Neural cell (in vitro differentiated cells): ENCODE measurements at regions not wholly inside any gene's neighbourhood (a gene's known extent, or its start where the extent isn't known, plus 50 kb on each side); places are given as distances from the start of the nearest gene placed in this dataset.

Source experiments
- H2AFZ ChIP-seq: fragments of 200-600, 300-800 bp; sonication (generic), shearing (Covaris generic); 2 replicates; pipeline ENCODE4 v1.6.0; 2014; ENCODE audit warnings: low read depth, mild to moderate bottlenecking, antibody characterized with exemption, low read length, moderate library complexity
- H3F3A ChIP-seq: fragments of 200-600 bp; shearing (Covaris generic); 2 replicates; pipeline ENCODE4 v1.6.1; 2016; ENCODE audit warnings: mild to moderate bottlenecking, moderate library complexity, mixed read lengths, antibody characterized with exemption, low read length; ENCODE audit not compliant: insufficient read depth, poor library complexity, severe bottlenecking
- H3K27ac ChIP-seq: fragments of 200-600, 300-800 bp; sonication (generic), shearing (Covaris generic); 2 replicates; pipeline ENCODE4 v1.5.1; 2014; ENCODE audit warnings: mild to moderate bottlenecking, low read length, moderate library complexity
- H3K27me3 ChIP-seq: fragments of 300-800, 200-600 bp; sonication (generic), shearing (Covaris generic); 2 replicates; pipeline ENCODE4 v1.6.0; 2014; ENCODE audit warnings: mild to moderate bottlenecking, low read depth, low read length, moderate library complexity; ENCODE audit not compliant: insufficient read depth
- H3K36me3 ChIP-seq: fragments of 300-800, 200-600 bp; sonication (generic), shearing (Covaris generic); 2 replicates; pipeline ENCODE4 v1.5.1; 2014; ENCODE audit warnings: mild to moderate bottlenecking, antibody characterized with exemption, low read length, moderate library complexity; ENCODE audit not compliant: insufficient read depth
- H3K4me2 ChIP-seq: fragments of 300-800, 200-600 bp; sonication (generic), shearing (Covaris generic); 2 replicates; pipeline ENCODE4 v1.6.0; 2014; ENCODE audit warnings: mild to moderate bottlenecking, low read length
- H3K4me3 ChIP-seq: fragments of 300-800, 200-600 bp; sonication (generic), shearing (Covaris generic); 2 replicates; pipeline ENCODE4 v1.5.1; 2014; ENCODE audit warnings: mild to moderate bottlenecking, low read length, moderate library complexity
- H3K79me2 ChIP-seq: fragments of 200-600 bp; shearing (Covaris generic); replicated peaks from 2 replicates; pipeline ENCODE4 v1.6.0; 2014; ENCODE audit warnings: mild to moderate bottlenecking, low read length, moderate library complexity; ENCODE audit not compliant: insufficient read depth
- H3K9ac ChIP-seq: fragments of 300-800, 200-600 bp; sonication (generic), shearing (Covaris generic); 2 replicates; pipeline ENCODE4 v1.6.1; 2016; ENCODE audit warnings: mild to moderate bottlenecking, low read length, mixed read lengths
- H3K9me2 ChIP-seq: fragments of 200-600 bp; shearing (Covaris generic); 2 replicates; pipeline ENCODE4 v1.6.1; 2016; ENCODE audit warnings: mild to moderate bottlenecking, low read length, mixed read lengths; ENCODE audit not compliant: insufficient read depth
- H3K9me3 ChIP-seq: fragments of 200-600, 300-800 bp; sonication (generic), shearing (Covaris generic); 2 replicates; pipeline ENCODE4 v1.6.1; 2016; ENCODE audit warnings: mild to moderate bottlenecking, mixed run types, low read length, moderate library complexity, mixed read lengths
- H4K20me1 ChIP-seq: fragments of 200-600 bp; shearing (Covaris generic); 2 replicates; pipeline ENCODE4 v1.6.1; 2016; ENCODE audit warnings: mild to moderate bottlenecking, mixed run types; ENCODE audit not compliant: insufficient read depth
- CTCF ChIP-seq: fragments of 450-650 bp; IDR thresholded peaks from 2 replicates; pipeline ENCODE4 v1.5.1; 2014; ENCODE audit warnings: antibody characterized with exemption, mild to moderate bottlenecking, moderate library complexity; ENCODE audit not compliant: poor library complexity, severe bottlenecking
- EP300 ChIP-seq: fragments of 450-650 bp; conservative IDR thresholded peaks from 2 replicates; pipeline ENCODE4 v1.6.1; 2014; ENCODE audit warnings: antibody characterized with exemption, mild to moderate bottlenecking, moderate library complexity; ENCODE audit not compliant: poor library complexity, severe bottlenecking
- EZH2 ChIP-seq: fragments of 200-600, 300-800 bp; shearing (Covaris generic), sonication (generic); IDR thresholded peaks from 2 replicates; pipeline ENCODE4 v1.6.1; 2014; ENCODE audit warnings: antibody characterized with exemption, low read length, borderline replicate concordance, mild to moderate bottlenecking; ENCODE audit not compliant: insufficient read depth, poor library complexity, severe bottlenecking
- MXI1 ChIP-seq: fragments of 450-650 bp; conservative IDR thresholded peaks from 2 replicates; pipeline ENCODE4 v1.6.1; 2014; ENCODE audit warnings: antibody characterized with exemption, mild to moderate bottlenecking; ENCODE audit not compliant: poor library complexity, severe bottlenecking
- POLR2AphosphoS5 ChIP-seq: IDR thresholded peaks from 2 replicates; pipeline ENCODE4 v1.6.1; 2012
- RAD21 ChIP-seq: fragments of 450-650 bp; conservative IDR thresholded peaks from 2 replicates; pipeline ENCODE4 v1.6.1; 2014; ENCODE audit warnings: antibody characterized with exemption, mild to moderate bottlenecking, moderate library complexity
- REST ChIP-seq: IDR thresholded peaks from 2 replicates; pipeline ENCODE4 v1.6.1; 2012; ENCODE audit warnings: borderline replicate concordance
- SMC3 ChIP-seq: fragments of 450-650 bp; conservative IDR thresholded peaks from 2 replicates; pipeline ENCODE4 v1.6.1; 2014; ENCODE audit warnings: antibody characterized with exemption, mild to moderate bottlenecking, moderate library complexity; ENCODE audit not compliant: poor library complexity
- TAF1 ChIP-seq: IDR thresholded peaks from 2 replicates; pipeline ENCODE4 v1.6.1; 2012; ENCODE audit warnings: low read depth

GRCh38 chr13:86445672-86446071 lies 646.5 kb upstream of the SLITRK6 start:
- Histone ChIP-seq H3K79me2 (no peaks in the 10 kb centered on the region), H3F3A (no peaks in the 10 kb centered on the region), H3K27ac (no peak overlapping the region), H2AFZ (no peak overlapping the region), H3K9ac (no peak overlapping the region), H3K9me2 (no peaks in the 10 kb centered on the region), H4K20me1 (no peaks in the 10 kb centered on the region), H3K36me3 (no peaks in the 10 kb centered on the region), H3K9me3 (no peaks in the 10 kb centered on the region), H3K27me3 (no peaks in the 10 kb centered on the region), H3K4me3 (no peak overlapping the region), H3K4me2 (no peak overlapping the region)
- no peak for TF ChIP-seq SMC3
- no peak for TF ChIP-seq TAF1
- TF ChIP-seq RAD21 = no peak
- TF ChIP-seq POLR2AphosphoS5 = no peak
- no peak for TF ChIP-seq EZH2
- no peak for TF ChIP-seq MXI1

GRCh38 chr13:86446311-86446710 lies 647.1 kb upstream of the SLITRK6 start:
- Histone ChIP-seq H3K36me3 (no peaks in the 10 kb centered on the region), H3K4me3 (no peak overlapping the region), H2AFZ (no peak overlapping the region), H4K20me1 (no peaks in the 10 kb centered on the region), H3K79me2 (no peaks in the 10 kb centered on the region), H3K9me2 (no peaks in the 10 kb centered on the region), H3K9me3 (no peaks in the 10 kb centered on the region), H3K9ac (no peak overlapping the region), H3K4me2 (no peak overlapping the region), H3K27ac (no peak overlapping the region), H3K27me3 (no peaks in the 10 kb centered on the region), H3F3A (no peaks in the 10 kb centered on the region)
- TF ChIP-seq CTCF (no peak), SMC3 (no peak), RAD21 (no peak), TAF1 (no peak), MXI1 (no peak), EP300 (no peak), EZH2 (no peak), REST (no peak), POLR2AphosphoS5 (no peak)

GRCh38 chr13:86447479-86447878 lies 648.3 kb upstream of the SLITRK6 start:
- no peak for TF ChIP-seq RAD21
- TF ChIP-seq MXI1 = no peak
- TF ChIP-seq EZH2 = no peak
- no peak for TF ChIP-seq POLR2AphosphoS5
- TF ChIP-seq TAF1 = no peak
- no peak for TF ChIP-seq CTCF
- TF ChIP-seq SMC3 = no peak
- no peak for TF ChIP-seq REST
- no peak for TF ChIP-seq EP300
- no peaks in the 10 kb centered on the region for H3K9me3 ChIP-seq
- H3K79me2 ChIP-seq = no peaks in the 10 kb centered on the region
- no peak overlapping the region for H2AFZ ChIP-seq
- H3K36me3 ChIP-seq = no peaks in the 10 kb centered on the region
- no peaks in the 10 kb centered on the region for H4K20me1 ChIP-seq
- no peaks in the 10 kb centered on the region for H3K9me2 ChIP-seq
- no peaks in the 10 kb centered on the region for H3F3A ChIP-seq
- H3K4me3 ChIP-seq = no peak overlapping the region
- no peaks in the 10 kb centered on the region for H3K27me3 ChIP-seq
- no peak overlapping the region for H3K27ac ChIP-seq
- no peak overlapping the region for H3K4me2 ChIP-seq
- H3K9ac ChIP-seq = no peak overlapping the region
